Right hindlimb (tissue), 1 donor: ENCODE measurements at regions not wholly inside any gene's neighbourhood (a gene's known extent, or its start where the extent isn't known, plus 50 kb on each side); places are given as distances from the start of the nearest gene placed in this dataset.

ENCODE experiments used
- DNase-seq: peaks from one replicate; pipeline ENCODE4 v3.0.0-alpha.2; 2018

DNA sequence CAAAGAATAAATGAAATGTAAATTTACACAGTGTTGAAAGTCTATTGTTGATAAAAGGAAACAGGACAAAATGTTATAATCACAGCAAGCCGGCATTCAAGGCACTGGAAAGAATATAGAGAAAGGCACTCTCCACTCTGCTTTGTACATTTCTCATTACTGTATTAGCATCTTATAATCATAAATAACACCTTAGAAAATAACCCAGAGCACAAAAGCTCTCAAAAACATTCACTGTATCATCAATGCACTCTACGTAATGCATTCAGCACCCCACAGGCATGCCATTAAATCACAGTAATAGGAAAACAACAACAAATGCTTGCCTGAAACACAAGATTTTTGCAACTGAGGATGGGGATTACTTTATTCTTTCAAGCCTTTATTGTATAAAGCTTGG, 75.3 kb upstream of the TRPC3 start:
- no peak for DNase-seq

DNA sequence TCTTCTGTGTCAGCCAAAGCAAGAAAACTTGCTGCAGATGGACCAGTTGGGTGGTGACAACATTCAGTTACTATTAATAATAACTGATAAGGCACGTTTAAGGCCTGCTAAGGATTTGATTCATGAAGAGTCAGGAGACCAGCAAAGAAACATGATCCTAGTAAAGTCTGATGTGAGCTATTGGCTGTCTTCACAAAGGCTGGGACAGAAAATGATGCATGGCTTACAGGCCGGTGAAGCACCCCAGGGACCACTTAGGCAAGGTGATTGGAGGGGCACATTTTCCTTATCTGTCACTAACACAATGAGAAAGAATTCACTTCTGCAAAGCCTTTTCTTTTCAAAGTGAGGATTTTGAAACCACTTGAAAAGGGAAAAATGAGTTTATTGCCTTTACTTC, 65.4 kb upstream of the TRPC3 start:
- no peak for DNase-seq

GRCh38 chr4:122015203-122015602, 63.3 kb upstream of the TRPC3 start:
- DNase-seq: no peak

DNA sequence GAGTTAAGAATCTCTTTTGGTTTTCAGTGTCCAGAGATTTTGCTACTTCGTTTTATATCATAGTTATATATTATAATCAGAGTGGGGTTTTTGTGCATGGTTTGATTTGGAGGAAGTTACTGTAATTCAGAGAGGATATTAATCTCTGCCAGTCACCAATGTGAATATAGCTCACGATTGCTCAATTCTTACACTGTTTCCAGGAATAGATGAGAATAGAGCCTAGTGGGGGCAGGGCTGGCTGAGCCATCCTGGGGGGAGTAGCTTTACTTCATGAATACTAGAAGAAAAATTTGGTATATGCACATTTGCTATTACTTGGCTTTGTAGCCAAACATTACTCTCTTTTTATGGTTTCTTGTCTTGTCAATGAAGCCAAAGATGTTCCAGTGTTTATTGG, 60.9 kb upstream of the TRPC3 start:
- no peak for DNase-seq

GRCh38 chr4:122010610-122011009, 58.8 kb upstream of the TRPC3 start:
- DNase-seq: no peak

DNA sequence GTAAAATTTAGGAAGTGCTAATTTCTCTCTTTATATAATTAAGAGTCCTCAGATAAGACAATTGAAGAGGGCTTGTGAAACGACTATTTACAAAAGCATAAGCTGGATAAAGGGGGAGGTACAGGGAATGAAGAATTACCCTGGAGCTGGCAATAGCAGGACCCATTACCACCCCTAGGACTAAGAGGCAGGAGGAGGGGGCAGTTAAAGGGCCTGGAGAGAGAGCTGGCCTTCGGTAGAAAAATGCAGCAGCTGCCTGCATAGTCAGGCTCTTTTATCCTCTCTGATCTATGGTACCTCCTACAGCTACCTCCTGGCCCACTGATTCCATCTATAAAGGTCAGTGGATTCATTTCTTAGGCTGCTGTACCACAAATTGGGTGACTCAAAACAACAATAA, 57.7 kb upstream of the TRPC3 start:
- no peak for DNase-seq

DNA sequence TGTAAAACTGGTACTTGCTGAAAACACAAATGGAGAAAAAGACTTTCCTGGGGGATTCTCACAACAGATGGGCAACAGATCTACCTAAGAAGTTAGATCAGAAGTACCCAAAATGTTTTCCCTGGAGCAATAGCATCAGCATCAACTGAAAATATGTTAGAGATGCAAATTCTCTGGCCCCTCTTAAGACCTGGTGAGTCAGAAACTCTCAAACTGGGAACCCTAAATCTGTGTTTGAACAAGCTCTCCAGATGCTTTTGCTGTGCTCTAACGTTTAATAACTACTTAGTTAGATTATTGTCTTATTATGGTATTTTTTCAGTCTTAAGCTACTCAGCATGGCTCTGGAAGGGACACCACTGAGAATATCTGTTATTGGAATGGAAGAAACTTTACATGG, 55.2 kb upstream of the TRPC3 start:
- no peak for DNase-seq

- no peak for DNase-seq
Observed at GRCh38 chr4:122005064-122005755, 53.4 kb upstream of the TRPC3 start.

- DNase-seq: no peak
Observed at GRCh38 chr4:122003335-122003734, 51.5 kb upstream of the TRPC3 start.
